Body of pancreas (tissue), 4 donors: ENCODE measurements at regions not wholly inside any gene's neighbourhood (a gene's known extent, or its start where the extent isn't known, plus 50 kb on each side); places are given as distances from the start of the nearest gene placed in this dataset.

Source experiments
- ATAC-seq: fragments of 150-250 bp; one replicate; pipeline ENCODE4 v1.9.1; 2016
- DNase-seq, 4 donors: peaks; one replicate each; pipeline ENCODE4 v3.0.0-alpha.2; 2019
- H3K27ac ChIP-seq, 4 donors: fragments of 200-600 bp; sonication (generic); 1 replicate in 3 of 4; 2 replicates in 1 of 4; pipeline versions ENCODE4 v1.5.1 to v1.6.1; 2016 to 2019; ENCODE audit warnings: mild to moderate bottlenecking in 1 of 4, mixed read lengths in 1 of 4, moderate library complexity in 1 of 4
- H3K27me3 ChIP-seq, 2 donors: fragments of 200-600 bp; sonication (generic); one replicate each; pipeline ENCODE4 v1.6.0; 2016; ENCODE audit warnings: mild to moderate bottlenecking in 1 of 2
- H3K36me3 ChIP-seq, 2 donors: fragments of 200-600 bp; sonication (generic); replicated peaks in 1 of 2; 2 replicates each; pipeline ENCODE4 v1.5.1; 2016; ENCODE audit warnings: low read depth in 2 of 2; ENCODE audit not compliant: insufficient read depth in 1 of 2
- H3K4me1 ChIP-seq: fragments of 200-600 bp; sonication (generic); one replicate; pipeline ENCODE4 v1.6.0; 2016
- H3K4me3 ChIP-seq, 2 donors: fragments of 200-600 bp; sonication (generic); 1 replicate in 1 of 2; 2 replicates in 1 of 2; pipeline ENCODE4 v1.5.1; 2016 to 2019
- H3K9me3 ChIP-seq, 3 donors: fragments of 200-600 bp; sonication (generic); 1 replicate in 2 of 3; 2 replicates in 1 of 3; pipeline ENCODE4 v1.5.1; 2016
- POLR2A ChIP-seq, 3 donors: fragments of 450-650 bp; IDR thresholded peaks; one replicate each; pipeline ENCODE4 v1.6.1; 2016; ENCODE audit warnings: antibody characterized with exemption in 3 of 3, mild to moderate bottlenecking in 2 of 3
- WGBS, 2 donors: methylation state at CpG; one replicate each; pipeline ENCODE4 v1.1.5; 2017; 5-methylcytosine and 5-hydroxymethylcytosine counted together
- intact Hi-C: fragments of 100-400 bp; cut with DNase I; formaldehyde crosslinking; loops from one replicate; pipeline ENCODE4 v1.15.1; 2023
- TF ChIP-seq, protein P1 (sequence below), 7 experiments: fragments of 450-650 bp in 4 of 7; fragments of 200-600 bp in 3 of 7; sonication (generic) in 3 of 7; IDR thresholded peaks; one replicate each; pipeline ENCODE4 v1.5.1; 2016 to 2019; ENCODE audit warnings: antibody characterized with exemption in 7 of 7

DNA sequence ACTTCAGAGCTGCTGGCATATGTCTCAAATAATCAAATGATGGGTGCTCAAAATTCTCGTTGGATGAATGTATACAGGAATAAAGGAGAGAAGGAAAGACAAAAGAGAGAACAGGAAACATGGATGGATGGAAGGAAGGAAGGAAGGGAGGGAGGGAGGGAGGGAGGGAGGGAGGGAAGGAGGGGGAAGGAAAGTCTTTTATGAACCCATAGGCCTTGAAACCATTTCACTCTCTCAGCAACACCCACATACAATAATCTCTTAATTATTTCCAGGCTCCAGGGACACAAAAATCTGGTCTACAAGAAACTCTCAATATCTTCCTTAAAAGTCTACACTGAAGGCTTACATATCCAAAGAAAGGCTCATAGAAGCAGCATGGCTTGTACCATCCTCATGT lies 363.4 kb upstream of the TMPO start:
- H3K4me1 ChIP-seq: no peaks in the 10 kb centered on the region
- no peaks in the 10 kb centered on the region for H3K9me3 ChIP-seq
- intact Hi-C loops: no loop called here
- no peak for DNase-seq
- no peak overlapping the region for H3K4me3 ChIP-seq
- WGBS, 2 donors: 57 to 63% methylated on average over 1 of the region's 1 CpG
- no peak for TF ChIP-seq POLR2A (IDR thresholded peaks at IDR 0.05)
- TF ChIP-seq, protein P1, sequence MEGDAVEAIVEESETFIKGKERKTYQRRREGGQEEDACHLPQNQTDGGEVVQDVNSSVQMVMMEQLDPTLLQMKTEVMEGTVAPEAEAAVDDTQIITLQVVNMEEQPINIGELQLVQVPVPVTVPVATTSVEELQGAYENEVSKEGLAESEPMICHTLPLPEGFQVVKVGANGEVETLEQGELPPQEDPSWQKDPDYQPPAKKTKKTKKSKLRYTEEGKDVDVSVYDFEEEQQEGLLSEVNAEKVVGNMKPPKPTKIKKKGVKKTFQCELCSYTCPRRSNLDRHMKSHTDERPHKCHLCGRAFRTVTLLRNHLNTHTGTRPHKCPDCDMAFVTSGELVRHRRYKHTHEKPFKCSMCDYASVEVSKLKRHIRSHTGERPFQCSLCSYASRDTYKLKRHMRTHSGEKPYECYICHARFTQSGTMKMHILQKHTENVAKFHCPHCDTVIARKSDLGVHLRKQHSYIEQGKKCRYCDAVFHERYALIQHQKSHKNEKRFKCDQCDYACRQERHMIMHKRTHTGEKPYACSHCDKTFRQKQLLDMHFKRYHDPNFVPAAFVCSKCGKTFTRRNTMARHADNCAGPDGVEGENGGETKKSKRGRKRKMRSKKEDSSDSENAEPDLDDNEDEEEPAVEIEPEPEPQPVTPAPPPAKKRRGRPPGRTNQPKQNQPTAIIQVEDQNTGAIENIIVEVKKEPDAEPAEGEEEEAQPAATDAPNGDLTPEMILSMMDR (IDR thresholded peaks at IDR 0.05): no peak
- H3K36me3 ChIP-seq: no peaks in the 10 kb centered on the region
- ATAC-seq: no peak
- H3K27me3 ChIP-seq: no peaks in the 10 kb centered on the region
- H3K27ac ChIP-seq: no peak overlapping the region

DNA sequence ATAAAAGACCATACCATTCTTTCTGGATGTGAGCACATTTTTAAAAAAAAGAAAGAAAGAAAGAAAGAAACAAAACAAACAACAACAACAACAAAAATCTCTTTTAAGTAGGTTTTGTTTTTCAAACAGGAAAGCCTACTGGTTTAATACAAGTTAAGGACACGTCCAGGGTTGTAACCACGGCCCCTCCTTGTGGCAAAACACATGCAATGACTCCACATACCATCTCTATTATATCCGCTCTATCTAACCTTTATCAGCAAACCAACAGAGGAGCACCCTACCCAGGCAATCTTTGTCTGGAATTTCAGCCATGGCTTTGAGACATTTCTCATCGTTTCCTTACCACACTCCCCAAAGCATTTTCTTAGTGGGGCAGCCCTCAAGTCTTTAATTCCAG lies 360.5 kb upstream of the TMPO start:
- Histone ChIP-seq H3K36me3 (no peaks in the 10 kb centered on the region), H3K4me3 (no peak overlapping the region), H3K4me1 (no peaks in the 10 kb centered on the region), H3K27me3 (no peaks in the 10 kb centered on the region), H3K9me3 (no peaks in the 10 kb centered on the region), H3K27ac (no peak overlapping the region)
- peak in 3 of 4 donors; percentile 12 to 25 (median 20) for DNase-seq
- intact Hi-C loops: no loop called here
- 10 to 14% methylated on average over 4 of the region's 4 CpGs for WGBS, 2 donors
- peak; percentile 45 for ATAC-seq
- TF ChIP-seq, protein P1 (IDR thresholded peaks at IDR 0.05): peak in 4 of 7 experiments; percentile 8 to 33 (median 21)
- TF ChIP-seq POLR2A (IDR thresholded peaks at IDR 0.05): no peak

DNA sequence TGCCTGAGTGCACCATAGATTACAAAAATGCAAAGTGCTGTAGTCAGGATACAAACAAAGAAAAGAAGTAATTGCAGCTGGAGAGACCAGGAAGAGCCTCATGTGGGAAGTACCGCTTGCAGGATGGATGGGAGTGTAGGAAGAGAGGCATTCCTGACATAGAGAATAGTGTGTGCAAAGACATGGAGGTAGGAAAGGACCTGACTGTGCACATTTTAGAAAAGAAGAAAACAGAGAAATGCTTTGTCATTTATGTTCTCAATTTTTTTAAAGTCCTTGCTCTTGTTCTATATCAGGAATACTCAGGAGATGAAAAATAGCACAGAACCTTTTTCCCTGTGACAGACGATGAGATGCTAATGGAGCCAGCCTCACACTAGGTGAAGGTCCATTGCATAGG lies 358.7 kb upstream of the TMPO start:
- intact Hi-C loops: no loop called here
- 79% methylated on average over 2 of the region's 2 CpGs for WGBS, 2 donors

DNA sequence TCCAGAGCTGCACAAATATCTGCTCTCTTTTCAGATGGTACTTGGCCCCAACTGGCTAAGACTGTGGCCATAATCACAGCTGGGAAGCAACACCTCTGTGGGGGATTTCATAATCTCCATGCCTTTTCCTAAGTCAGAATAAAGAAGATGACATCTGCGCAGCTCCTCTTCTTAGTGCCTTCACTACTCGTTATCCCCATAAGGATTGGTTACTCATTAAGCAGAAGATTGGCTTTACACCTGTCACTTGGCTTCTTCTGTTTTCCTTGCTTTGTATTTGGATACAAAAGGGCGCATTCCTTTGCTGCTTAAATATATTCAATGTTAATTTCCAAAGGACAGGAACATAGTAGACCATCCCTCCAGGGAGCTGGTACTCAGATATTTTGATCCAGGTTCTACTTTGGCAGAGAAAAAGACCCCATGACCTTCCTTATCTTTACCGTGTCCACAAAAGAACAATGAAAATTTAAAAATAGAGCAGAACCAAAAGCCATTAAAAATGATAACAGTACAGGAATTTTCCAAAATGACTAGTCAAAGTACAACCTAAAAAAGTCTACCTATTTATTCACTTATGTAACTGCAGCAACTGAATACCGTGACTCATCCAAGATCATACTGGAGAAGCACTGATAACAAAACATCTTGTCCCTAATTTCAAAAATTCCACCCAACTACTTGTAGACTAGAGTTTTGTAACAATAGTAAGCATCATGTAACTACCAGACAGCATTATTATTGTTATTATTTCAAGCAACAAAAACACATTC lies 352.3 kb upstream of the TMPO start:
- no peak for TF ChIP-seq POLR2A (IDR thresholded peaks at IDR 0.05)
- TF ChIP-seq, protein P1 (IDR thresholded peaks at IDR 0.05): no peak
- H3K4me3 ChIP-seq: no peak overlapping the region
- no peaks in the 10 kb centered on the region for H3K9me3 ChIP-seq
- DNase-seq (no peak), ATAC-seq (no peak)
- intact Hi-C loops: no loop called here
- H3K27me3 ChIP-seq: no peaks in the 10 kb centered on the region
- no peaks in the 10 kb centered on the region for H3K4me1 ChIP-seq
- WGBS, 2 donors: 33 to 35% methylated on average over 5 of the region's 5 CpGs
- H3K36me3 ChIP-seq: no peaks in the 10 kb centered on the region
- no peak overlapping the region for H3K27ac ChIP-seq

More for the DNA sequence above, 358.7 kb upstream of the TMPO start:
- Histone ChIP-seq H3K36me3 (no peaks in the 10 kb centered on the region), H3K27ac (no peak overlapping the region), H3K4me3 (no peak overlapping the region), H3K4me1 (no peaks in the 10 kb centered on the region), H3K9me3 (no peaks in the 10 kb centered on the region), H3K27me3 (no peaks in the 10 kb centered on the region)
- DNase-seq: no peak
- TF ChIP-seq POLR2A (IDR thresholded peaks at IDR 0.05): no peak
- TF ChIP-seq, protein P1 (IDR thresholded peaks at IDR 0.05): no peak
- ATAC-seq: no peak

DNA sequence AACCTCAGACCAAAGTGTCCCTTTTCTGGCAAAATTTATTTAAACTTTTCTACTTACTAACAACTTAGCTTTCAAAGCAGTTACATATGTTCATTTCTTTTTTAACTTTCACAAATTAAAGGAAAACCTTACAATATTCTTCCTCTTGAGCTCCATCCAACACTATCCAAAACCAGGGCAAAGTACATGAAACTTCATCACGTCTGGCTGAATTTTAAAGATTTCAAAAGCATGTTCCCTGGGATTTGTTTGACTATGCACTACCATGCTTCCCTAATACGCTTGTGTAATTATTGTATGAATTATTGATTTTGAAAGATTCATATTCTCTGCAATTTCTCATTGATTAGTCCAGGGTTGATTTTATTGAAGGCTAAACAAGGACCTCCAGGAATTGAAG lies 343.1 kb upstream of the TMPO start:
- ATAC-seq: no peak
- 43 to 58% methylated on average over 2 of the region's 2 CpGs for WGBS, 2 donors
- H3K27me3 ChIP-seq: no peaks in the 10 kb centered on the region

More for the DNA sequence above, 343.1 kb upstream of the TMPO start:
- TF ChIP-seq, protein P1 (IDR thresholded peaks at IDR 0.05): no peak
- TF ChIP-seq POLR2A (IDR thresholded peaks at IDR 0.05): no peak
- Histone ChIP-seq H3K36me3 (no peaks in the 10 kb centered on the region), H3K4me3 (no peak overlapping the region), H3K4me1 (no peaks in the 10 kb centered on the region), H3K9me3 (no peaks in the 10 kb centered on the region), H3K27ac (no peak overlapping the region)
- intact Hi-C loops: no loop called here
- no peak for DNase-seq
